ENCODE measurements at regions not wholly inside any gene's neighbourhood (a gene's known extent, or its start where the extent isn't known, plus 50 kb on each side); places are given as distances from the start of the nearest gene placed in this dataset.

DNA sequence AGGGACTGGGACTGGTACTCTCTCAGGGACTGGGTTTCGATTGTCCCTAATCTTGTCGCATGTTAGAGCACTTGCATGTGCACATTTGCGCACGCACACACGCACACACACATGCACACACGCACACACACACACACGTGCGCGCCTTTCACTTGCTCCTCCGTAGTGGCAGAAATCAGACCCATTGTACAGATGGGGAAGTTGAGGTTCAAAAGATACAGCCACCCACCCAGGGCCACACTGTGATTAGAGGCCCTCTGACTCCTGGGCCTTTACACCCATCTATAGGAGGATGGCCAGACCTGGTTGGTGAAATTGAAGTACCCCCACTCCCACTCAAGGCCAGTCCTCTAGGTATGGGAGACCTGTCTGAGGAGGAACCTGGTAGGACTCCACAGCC is 167.8 kb upstream of the LHX5 start:
- TF ChIP-seq, protein P1, sequence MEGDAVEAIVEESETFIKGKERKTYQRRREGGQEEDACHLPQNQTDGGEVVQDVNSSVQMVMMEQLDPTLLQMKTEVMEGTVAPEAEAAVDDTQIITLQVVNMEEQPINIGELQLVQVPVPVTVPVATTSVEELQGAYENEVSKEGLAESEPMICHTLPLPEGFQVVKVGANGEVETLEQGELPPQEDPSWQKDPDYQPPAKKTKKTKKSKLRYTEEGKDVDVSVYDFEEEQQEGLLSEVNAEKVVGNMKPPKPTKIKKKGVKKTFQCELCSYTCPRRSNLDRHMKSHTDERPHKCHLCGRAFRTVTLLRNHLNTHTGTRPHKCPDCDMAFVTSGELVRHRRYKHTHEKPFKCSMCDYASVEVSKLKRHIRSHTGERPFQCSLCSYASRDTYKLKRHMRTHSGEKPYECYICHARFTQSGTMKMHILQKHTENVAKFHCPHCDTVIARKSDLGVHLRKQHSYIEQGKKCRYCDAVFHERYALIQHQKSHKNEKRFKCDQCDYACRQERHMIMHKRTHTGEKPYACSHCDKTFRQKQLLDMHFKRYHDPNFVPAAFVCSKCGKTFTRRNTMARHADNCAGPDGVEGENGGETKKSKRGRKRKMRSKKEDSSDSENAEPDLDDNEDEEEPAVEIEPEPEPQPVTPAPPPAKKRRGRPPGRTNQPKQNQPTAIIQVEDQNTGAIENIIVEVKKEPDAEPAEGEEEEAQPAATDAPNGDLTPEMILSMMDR (conservative IDR thresholded peaks at IDR 0.05) = no peak
- H3K27ac ChIP-seq = no peak overlapping the region

DNA sequence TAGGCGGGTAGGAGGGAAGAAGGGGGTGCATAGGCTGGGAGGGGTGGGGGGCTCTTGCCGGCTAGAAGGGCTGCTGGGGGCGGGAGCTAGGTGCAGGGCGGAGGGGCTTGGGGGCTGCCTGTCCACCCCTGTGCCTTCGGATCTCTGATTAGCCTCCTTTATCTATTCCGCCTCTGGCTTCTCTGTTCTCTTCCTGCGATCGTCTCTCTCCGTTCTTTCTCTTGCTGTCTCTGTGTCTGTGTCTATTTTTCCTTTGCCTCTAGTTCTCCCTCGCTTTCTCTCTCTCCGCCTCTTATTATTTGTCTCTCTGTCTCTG is 166.7 kb upstream of the LHX5 start:
- TF ChIP-seq, protein P1 (conservative IDR thresholded peaks at IDR 0.05) = no peak
- H3K27ac ChIP-seq = no peak overlapping the region

- TF ChIP-seq, protein P1 (conservative IDR thresholded peaks at IDR 0.05) = no peak
- H3K27ac ChIP-seq = no peak overlapping the region
These were observed 163.3 kb upstream of the LHX5 start for GRCh38 chr12:113634982-113635381.

DNA sequence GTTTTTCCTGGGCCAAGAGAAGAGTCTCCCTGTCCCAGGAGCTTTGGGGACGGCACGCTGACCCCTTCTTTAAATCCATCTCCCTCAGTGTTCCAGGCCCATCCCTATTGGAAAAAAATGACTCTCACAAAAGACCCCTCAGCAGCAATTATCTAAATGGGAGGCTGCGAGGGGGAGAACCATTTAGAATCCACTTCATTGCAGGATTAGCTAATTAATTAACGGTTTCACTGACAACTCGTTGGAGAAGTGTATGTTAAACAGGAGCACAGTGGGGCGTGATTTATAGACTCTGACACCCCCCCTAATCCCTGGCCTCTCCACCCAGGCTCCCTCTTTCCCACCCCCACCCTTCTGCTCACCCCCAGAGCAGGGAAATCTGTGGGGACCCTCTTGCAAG is 162.8 kb upstream of the LHX5 start:
- H3K27ac ChIP-seq = no peak overlapping the region
- TF ChIP-seq, protein P1 (conservative IDR thresholded peaks at IDR 0.05) = no peak

- H3K27ac ChIP-seq = no peak overlapping the region
- TF ChIP-seq, protein P1 (conservative IDR thresholded peaks at IDR 0.05) = no peak
These were observed 162.1 kb upstream of the LHX5 start for GRCh38 chr12:113633678-113634332.

GRCh38 chr12:113630625-113631024 is 159.0 kb upstream of the LHX5 start:
- TF ChIP-seq, protein P1 (conservative IDR thresholded peaks at IDR 0.05) = no peak
- no peak overlapping the region for H3K27ac ChIP-seq

DNA sequence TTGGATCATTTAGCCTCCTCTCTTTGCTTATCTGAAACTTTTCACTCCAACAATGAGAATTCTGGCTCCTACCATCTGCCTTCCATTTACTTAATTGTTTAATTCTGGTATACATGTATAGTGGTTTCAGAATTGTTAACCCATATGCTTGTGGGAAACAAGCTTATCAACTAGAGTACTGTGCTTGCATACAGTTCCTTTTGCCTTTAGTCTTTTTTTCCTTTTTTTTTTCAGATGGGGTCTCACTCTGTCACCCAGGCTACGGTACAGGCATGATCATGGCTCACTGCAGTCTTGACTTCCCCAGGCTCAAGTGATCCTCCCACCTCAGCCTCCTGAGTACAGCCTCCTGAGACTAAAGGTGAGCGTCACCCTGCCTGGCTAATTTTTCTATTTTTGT is 153.8 kb upstream of the LHX5 start:
- TF ChIP-seq, protein P1 (conservative IDR thresholded peaks at IDR 0.05) = no peak
- no peak overlapping the region for H3K27ac ChIP-seq

Measured in VCaP (cell line).